ENCODE measurements at regions not wholly inside any gene's neighbourhood (a gene's known extent, or its start where the extent isn't known, plus 50 kb on each side); places are given as distances from the start of the nearest gene placed in this dataset.

- no peak for TF ChIP-seq CTCF (conservative IDR thresholded peaks at IDR 0.05; ENCODE audit: low read depth, low read length)
- TF ChIP-seq EZH2 (IDR thresholded peaks at IDR 0.05; ENCODE audit: borderline replicate concordance, low read depth, low read length, poor library complexity, severe bottlenecking), result no peak
Observed at GRCh38 chr3:195011231-195011834, 259.6 kb downstream of the XXYLT1 start.
